MCF 10A (cell line): ENCODE measurements at regions not wholly inside any gene's neighbourhood (a gene's known extent, or its start where the extent isn't known, plus 50 kb on each side); places are given as distances from the start of the nearest gene placed in this dataset.

Experiments
- BruUV-seq: library from RNA; stranded (reverse); fragments of 400-500 nt; replicated peaks from 2 replicates; lab custom pipeline; 2021; lab: Mats Ljungman, UMichigan
- CTCF ChIA-PET: fragments of 300-600 bp; sonication (Branson Sonifier 250); formaldehyde crosslinking; extraction: SDS; loops from one replicate; lab custom pipeline; 2021; ENCODE audit warnings: antibody characterized with exemption, inconsistent platforms; lab: Yijun Ruan, JAX
- POLR2A ChIA-PET: fragments of 300-600, 350-650 bp; sonication (Branson Sonifier 250); formaldehyde crosslinking; extraction: SDS; loops from one replicate; lab custom pipeline; 2020; ENCODE audit warnings: antibody characterized with exemption, inconsistent platforms; lab: Yijun Ruan, JAX
- DNase-seq: peaks from one replicate; pipeline ENCODE4 v3.0.0-alpha.2; 2018; ENCODE audit not compliant: unreplicated experiment
- H3K27ac Mint-ChIP-seq: one replicate; pipeline ENCODE4 v1.8.0; 2022; ENCODE audit warnings: mild to moderate bottlenecking, low read depth, mixed read lengths; ENCODE audit not compliant: unreplicated experiment
- H3K27me3 Mint-ChIP-seq: one replicate; pipeline ENCODE4 v1.8.0; 2022; ENCODE audit warnings: mixed read lengths; ENCODE audit not compliant: insufficient read depth, unreplicated experiment
- H3K36me3 Mint-ChIP-seq: one replicate; pipeline ENCODE4 v1.8.0; 2022; ENCODE audit warnings: mild to moderate bottlenecking, moderate library complexity, mixed read lengths; ENCODE audit not compliant: insufficient read depth, unreplicated experiment
- H3K4me1 Mint-ChIP-seq: one replicate; pipeline ENCODE4 v1.8.0; 2022; ENCODE audit warnings: mixed read lengths; ENCODE audit not compliant: insufficient read depth, unreplicated experiment
- H3K4me3 Mint-ChIP-seq: one replicate; pipeline ENCODE4 v1.8.0; 2022; ENCODE audit warnings: mild to moderate bottlenecking, moderate library complexity, mixed read lengths; ENCODE audit not compliant: unreplicated experiment
- H3K9me3 Mint-ChIP-seq: one replicate; pipeline ENCODE4 v1.8.0; 2022; ENCODE audit warnings: mixed read lengths; ENCODE audit not compliant: unreplicated experiment
- intact Hi-C: fragments of 100-400 bp; cut with micrococcal nuclease; formaldehyde crosslinking; loops from 2 replicates; pipeline ENCODE4 v1.14.1; 2022
- TF ChIP-seq, protein P1 (sequence below): fragments of 200-600 bp; IDR thresholded peaks from one replicate; pipeline ENCODE4 v1.8.0; 2022; ENCODE audit warnings: antibody characterized with exemption, mild to moderate bottlenecking; ENCODE audit not compliant: unreplicated experiment

DNA sequence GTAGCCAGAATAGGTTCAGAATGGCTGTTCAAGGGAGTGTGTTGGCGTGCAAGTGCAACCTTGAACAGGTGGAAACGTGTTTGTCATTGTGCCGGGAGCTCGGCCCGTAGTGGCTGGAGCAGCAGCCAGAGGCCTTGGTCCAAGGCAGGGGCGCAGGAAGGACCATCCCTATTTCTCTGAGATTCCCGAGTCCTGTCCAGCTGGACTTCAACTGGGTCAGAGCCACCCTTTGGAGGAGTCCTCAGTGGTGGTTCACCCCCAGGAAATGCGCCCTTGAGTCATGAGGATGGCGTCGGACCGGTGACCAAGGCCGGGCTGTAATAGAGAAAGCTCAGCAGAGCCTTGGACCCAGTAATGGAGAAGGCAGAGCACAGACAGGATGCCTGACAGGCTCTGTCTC, 1402.0 kb downstream of the BRD1 start:
- H3K36me3 Mint-ChIP-seq = no peaks in the 10 kb centered on the region
- CTCF ChIA-PET = interaction anchor here (0.6 to 0.7 kb wide), 2 partner anchors 695 to 1162 kb away, joined by 3 read pairs; no protein-coding TSS in a partner anchor
- TF ChIP-seq, protein P1, sequence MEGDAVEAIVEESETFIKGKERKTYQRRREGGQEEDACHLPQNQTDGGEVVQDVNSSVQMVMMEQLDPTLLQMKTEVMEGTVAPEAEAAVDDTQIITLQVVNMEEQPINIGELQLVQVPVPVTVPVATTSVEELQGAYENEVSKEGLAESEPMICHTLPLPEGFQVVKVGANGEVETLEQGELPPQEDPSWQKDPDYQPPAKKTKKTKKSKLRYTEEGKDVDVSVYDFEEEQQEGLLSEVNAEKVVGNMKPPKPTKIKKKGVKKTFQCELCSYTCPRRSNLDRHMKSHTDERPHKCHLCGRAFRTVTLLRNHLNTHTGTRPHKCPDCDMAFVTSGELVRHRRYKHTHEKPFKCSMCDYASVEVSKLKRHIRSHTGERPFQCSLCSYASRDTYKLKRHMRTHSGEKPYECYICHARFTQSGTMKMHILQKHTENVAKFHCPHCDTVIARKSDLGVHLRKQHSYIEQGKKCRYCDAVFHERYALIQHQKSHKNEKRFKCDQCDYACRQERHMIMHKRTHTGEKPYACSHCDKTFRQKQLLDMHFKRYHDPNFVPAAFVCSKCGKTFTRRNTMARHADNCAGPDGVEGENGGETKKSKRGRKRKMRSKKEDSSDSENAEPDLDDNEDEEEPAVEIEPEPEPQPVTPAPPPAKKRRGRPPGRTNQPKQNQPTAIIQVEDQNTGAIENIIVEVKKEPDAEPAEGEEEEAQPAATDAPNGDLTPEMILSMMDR = no peak
- no peaks in the 10 kb centered on the region for H3K4me1 Mint-ChIP-seq
- POLR2A ChIA-PET = no interaction called here
- H3K27ac Mint-ChIP-seq = no peak overlapping the region
- no peaks in the 10 kb centered on the region for H3K27me3 Mint-ChIP-seq
- intact Hi-C loops = no loop called here
- H3K4me3 Mint-ChIP-seq = no peak overlapping the region
- DNase-seq = no peak
- peaks cover 31% of the 10 kb centered on the region for H3K9me3 Mint-ChIP-seq
- no TSS peak for BruUV-seq

GRCh38 chr22:48425091-48425506, 1402.6 kb downstream of the BRD1 start:
- no peak overlapping the region for H3K27ac Mint-ChIP-seq
- no peaks in the 10 kb centered on the region for H3K27me3 Mint-ChIP-seq
- H3K4me1 Mint-ChIP-seq = no peaks in the 10 kb centered on the region
- no peak for DNase-seq
- ChIA-PET CTCF (interaction anchor here (0.6 to 0.7 kb wide), 2 partner anchors 694 to 1163 kb away, joined by 3 read pairs; no protein-coding TSS in a partner anchor), POLR2A (no interaction called here)
- no peaks in the 10 kb centered on the region for H3K36me3 Mint-ChIP-seq
- no peak overlapping the region for H3K4me3 Mint-ChIP-seq
- TF ChIP-seq, protein P1 = no peak
- BruUV-seq = no TSS peak
- peaks cover 35% of the 10 kb centered on the region for H3K9me3 Mint-ChIP-seq
- intact Hi-C loops = no loop called here

GRCh38 chr22:48424661-48425060, 1403.0 kb downstream of the BRD1 start:
- Mint-ChIP-seq H3K36me3 (no peaks in the 10 kb centered on the region), H3K9me3 (peaks cover 39% of the 10 kb centered on the region), H3K4me3 (no peak overlapping the region), H3K27ac (no peak overlapping the region), H3K27me3 (no peaks in the 10 kb centered on the region), H3K4me1 (no peaks in the 10 kb centered on the region)
- POLR2A ChIA-PET = no interaction called here
- BruUV-seq = no TSS peak
- TF ChIP-seq, protein P1 = no peak
- intact Hi-C loops = no loop called here
- CTCF ChIA-PET = no interaction called here
- no peak for DNase-seq

- Mint-ChIP-seq H3K4me1 (no peaks in the 10 kb centered on the region), H3K27me3 (no peaks in the 10 kb centered on the region), H3K4me3 (no peak overlapping the region), H3K9me3 (peaks cover 36% of the 10 kb centered on the region), H3K36me3 (no peaks in the 10 kb centered on the region), H3K27ac (no peak overlapping the region)
- ChIA-PET CTCF (no interaction called here), POLR2A (no interaction called here)
- intact Hi-C loops = no loop called here
- no peak for DNase-seq
- TF ChIP-seq, protein P1 = no peak
- BruUV-seq = no TSS peak
Observed at GRCh38 chr22:48424201-48424627, 1403.5 kb downstream of the BRD1 start.
